GM12878 (cell line): ENCODE measurements at regions not wholly inside any gene's neighbourhood (a gene's known extent, or its start where the extent isn't known, plus 50 kb on each side); places are given as distances from the start of the nearest gene placed in this dataset.

Experiments
- BCLAF1 ChIP-seq: fragments of 450-650 bp; IDR thresholded peaks from 2 replicates; pipeline ENCODE4 v1.6.1; 2017; ENCODE audit warnings: antibody characterized with exemption, mild to moderate bottlenecking, moderate library complexity
- CTCF ChIP-seq, 3 experiments: IDR thresholded peaks in 2 of 3; conservative IDR thresholded peaks in 1 of 3; 2 replicates each; pipeline ENCODE4 v1.5.1; 2011; ENCODE audit warnings: low read depth in 3 of 3, low read length in 3 of 3, mild to moderate bottlenecking in 3 of 3, control low read depth in 2 of 3, moderate library complexity in 2 of 3, inconsistent platforms in 1 of 3, mixed read lengths in 1 of 3; ENCODE audit not compliant: control insufficient read depth in 2 of 3, insufficient read depth in 1 of 3; ENCODE audit errors: extremely low read depth in 1 of 3
- ESRRA ChIP-seq: IDR thresholded peaks from 2 replicates; pipeline ENCODE4 v1.6.1; 2012; ENCODE audit warnings: mild to moderate bottlenecking, low read length, improper control_type of control experiment
- EZH2 ChIP-seq: IDR thresholded peaks from 2 replicates; pipeline ENCODE4 v1.6.1; 2012; ENCODE audit warnings: low read depth, mild to moderate bottlenecking, control low read depth, inconsistent platforms, low read length, borderline replicate concordance; ENCODE audit not compliant: control insufficient read depth
- FOXK2 ChIP-seq: fragments of 450-650 bp; IDR thresholded peaks from 2 replicates; pipeline ENCODE4 v1.6.1; 2017; ENCODE audit warnings: mild to moderate bottlenecking, moderate library complexity
- POLR2A ChIP-seq: IDR thresholded peaks from 2 replicates; pipeline ENCODE4 v1.6.1; 2011; ENCODE audit warnings: low read depth, mild to moderate bottlenecking, low read length
- SIN3A ChIP-seq: IDR thresholded peaks from 2 replicates; pipeline ENCODE4 v1.6.1; 2012; ENCODE audit warnings: low read depth, low read length, improper control_type of control experiment
- SKIL ChIP-seq: fragments of 450-650 bp; IDR thresholded peaks from 2 replicates; pipeline ENCODE4 v1.6.1; 2017; ENCODE audit warnings: mild to moderate bottlenecking, low read depth, inconsistent platforms; ENCODE audit not compliant: poor library complexity, severe bottlenecking
- SPI1 ChIP-seq: IDR thresholded peaks from 2 replicates; pipeline ENCODE4 v1.6.1; 2011; ENCODE audit warnings: low read depth, mild to moderate bottlenecking, low read length, moderate library complexity, borderline replicate concordance; ENCODE audit not compliant: insufficient read depth

- TF ChIP-seq EZH2, result no peak
- no peak for TF ChIP-seq FOXK2
- TF ChIP-seq BCLAF1, result no peak
- no peak for TF ChIP-seq CTCF (IDR thresholded peaks at IDR 0.05 in 2 of 3, conservative IDR thresholded peaks at IDR 0.05 in 1 of 3; ENCODE audit: control insufficient read depth in 2 of 3, extremely low read depth in 1 of 3, insufficient read depth in 1 of 3, low read depth in 3 of 3, low read length in 3 of 3)
- no peak for TF ChIP-seq POLR2A
- no peak for TF ChIP-seq SKIL
- TF ChIP-seq SIN3A, result no peak
- no peak for TF ChIP-seq ESRRA
- no peak for TF ChIP-seq SPI1
Observed at GRCh38 chr6:2462831-2463230, 217.4 kb upstream of the GMDS start.
